K562 (cell line): ENCODE measurements at regions not wholly inside any gene's neighbourhood (a gene's known extent, or its start where the extent isn't known, plus 50 kb on each side); places are given as distances from the start of the nearest gene placed in this dataset.

ENCODE experiments used
- ATAC-seq: fragments of 200-7000 bp; cut with Tn5 transposase; 3 replicates; pipeline ENCODE4 v1.9.1; 2020; ENCODE audit warnings: moderate library complexity
- BruUV-seq: library from RNA; stranded (reverse); fragments of 400-500 nt; replicated peaks from 2 replicates; lab custom pipeline; 2021; lab: Mats Ljungman, UMichigan
- CTCF ChIA-PET: fragments of 300-600 bp; formaldehyde crosslinking; extraction: SDS; loops from one replicate; lab custom pipeline; 2021; ENCODE audit warnings: low intra/inter-chr PET ratio; lab: Yijun Ruan, JAX
- POLR2A ChIA-PET: fragments of 300-600, 350-650 bp; sonication (Branson Sonifier 250); formaldehyde crosslinking; extraction: SDS; loops from one replicate; lab custom pipeline; 2021; ENCODE audit warnings: antibody characterized with exemption, inconsistent platforms; lab: Yijun Ruan, JAX
- DNase-seq, 4 experiments: peaks; one replicate each; pipeline versions ENCODE4 v3.0.0 to v3.0.0-alpha.2; 2011 to 2018; ENCODE audit warnings: low spot score in 3 of 4, mixed read lengths in 3 of 4; ENCODE audit errors: extremely low read depth in 1 of 4
- FAIRE-seq: peaks from 2 replicates; lab custom pipeline; 2011; peaks lifted over from hg19 to GRCh38; lab: Jason Lieb, UNC
- H2AFZ ChIP-seq: 2 replicates; pipeline ENCODE4 v1.6.0; 2011; ENCODE audit warnings: low read depth, low read length, control low read depth, inconsistent platforms
- H3K27ac ChIP-seq: fragments of 200-600 bp; 3 replicates; pipeline ENCODE4 v1.8.0; 2011; ENCODE audit warnings: low read depth, mild to moderate bottlenecking, control low read depth, inconsistent platforms, low read length, moderate library complexity, mixed read lengths; ENCODE audit errors: extremely low read depth
- H3K27me3 ChIP-seq, 2 experiments: fragments of 300-600 bp in 1 of 2; 2 replicates in 1 of 2; 3 replicates in 1 of 2; pipeline versions ENCODE4 v1.6.0 to v1.8.0; 2011; ENCODE audit warnings: inconsistent platforms in 2 of 2, low read length in 2 of 2, mild to moderate bottlenecking in 1 of 2, mixed read lengths in 1 of 2, moderate library complexity in 1 of 2; ENCODE audit not compliant: control insufficient read depth in 2 of 2, insufficient read depth in 2 of 2
- H3K36me3 ChIP-seq: fragments of 300-600 bp; 3 replicates; pipeline ENCODE4 v1.8.0; 2011; ENCODE audit warnings: mild to moderate bottlenecking, low read length, inconsistent platforms; ENCODE audit not compliant: control insufficient read depth, insufficient read depth
- H3K4me1 ChIP-seq, 2 experiments: fragments of 200-600 bp in 1 of 2; replicated peaks in 1 of 2; 2 replicates in 1 of 2; 3 replicates in 1 of 2; pipeline versions ENCODE4 v1.5.1 to v1.8.0; 2011; ENCODE audit warnings: inconsistent platforms in 2 of 2, low read length in 2 of 2, mild to moderate bottlenecking in 1 of 2, mixed read lengths in 1 of 2, moderate library complexity in 1 of 2; ENCODE audit not compliant: control insufficient read depth in 2 of 2, insufficient read depth in 2 of 2
- H3K4me2 ChIP-seq: 2 replicates; pipeline ENCODE4 v1.6.1; 2011; ENCODE audit warnings: low read length, control low read depth, inconsistent platforms, mixed read lengths; ENCODE audit not compliant: insufficient read depth
- H3K4me3 ChIP-seq: fragments of 200-600 bp; sonication (generic), shearing (Covaris generic); 2 replicates; pipeline ENCODE4 v1.5.1; 2016; ENCODE audit warnings: control low read depth, inconsistent platforms
- H3K79me2 ChIP-seq: fragments of 200-600 bp; 3 replicates; pipeline ENCODE4 v1.8.0; 2011; ENCODE audit warnings: low read length, inconsistent platforms; ENCODE audit not compliant: control insufficient read depth, insufficient read depth
- H3K9ac ChIP-seq, 2 experiments: 2 replicates each; pipeline versions ENCODE4 v1.6.0 to v1.6.1; 2011; ENCODE audit warnings: low read depth in 2 of 2, low read length in 2 of 2, control low read depth in 1 of 2, inconsistent platforms in 1 of 2, mild to moderate bottlenecking in 1 of 2, mixed read lengths in 1 of 2; ENCODE audit not compliant: insufficient read depth in 1 of 2
- H3K9me1 ChIP-seq: one replicate; pipeline ENCODE4 v1.6.0; 2011; ENCODE audit warnings: inconsistent platforms, mild to moderate bottlenecking, low read length, moderate library complexity; ENCODE audit not compliant: control insufficient read depth, insufficient read depth
- H3K9me3 ChIP-seq: replicated peaks from 2 replicates; pipeline ENCODE4 v1.5.1; 2011; ENCODE audit warnings: low read depth, low read length, inconsistent platforms; ENCODE audit not compliant: control insufficient read depth, insufficient read depth
- H4K20me1 ChIP-seq: replicated peaks from 2 replicates; pipeline ENCODE4 v1.6.1; 2011; ENCODE audit warnings: low read length, inconsistent platforms, mixed read lengths; ENCODE audit not compliant: control insufficient read depth, insufficient read depth
- CHD4 ChIP-seq: fragments of 200-600 bp; sonication (generic); IDR thresholded peaks from 3 replicates; pipeline ENCODE4 v1.6.1; 2012; ENCODE audit warnings: low read depth, mild to moderate bottlenecking, mixed read lengths, low read length, inconsistent platforms; ENCODE audit not compliant: insufficient read depth, insufficient replicate concordance, poor library complexity, severe bottlenecking
- NR2F6 ChIP-seq: fragments of 450-650 bp; formaldehyde crosslinking; IDR thresholded peaks from 2 replicates; pipeline ENCODE4 v1.4.0; 2020; ENCODE audit warnings: mild to moderate bottlenecking
- RBM34 ChIP-seq: fragments of 200-400 bp; formaldehyde crosslinking; IDR thresholded peaks from 2 replicates; pipeline ENCODE4 v1.6.1; 2018; ENCODE audit warnings: low read length, borderline replicate concordance; ENCODE audit not compliant: insufficient read depth
- ZNF644 ChIP-seq: fragments of 200-800 bp; sonication (Bioruptor generic); IDR thresholded peaks from 2 replicates; pipeline ENCODE4 v1.6.1; 2016; ENCODE audit warnings: low read depth, missing genetic modification characterization, missing compliant biosample characterization
- whole genome bisulfite sequencing: fragments of 100-300 bp; shearing (Covaris generic); methylation state at CpG from one replicate; pipeline ENCODE4 v1.1.6; 2016; ENCODE audit warnings: low coverage, mixed read lengths; ENCODE audit not compliant: insufficient coverage; ENCODE audit errors: missing lambda C conversion rate; 5-methylcytosine and 5-hydroxymethylcytosine counted together
- in situ Hi-C: fragments of 300-500 bp; cut with MboI; formaldehyde crosslinking; loops from 4 replicates; pipeline ENCODE4 v1.15.0; 2018; ENCODE audit warnings: inconsistent platforms, mixed read lengths
- intact Hi-C: fragments of 100-400 bp; cut with micrococcal nuclease; formaldehyde crosslinking; loops from 2 replicates; pipeline ENCODE4 v1.14.2; 2022
- TF ChIP-seq, protein P1 (sequence below): fragments of 450-650 bp; IDR thresholded peaks from 2 replicates; pipeline ENCODE4 v1.6.1; 2014; ENCODE audit warnings: low read depth, mild to moderate bottlenecking, moderate library complexity, borderline replicate concordance

DNA sequence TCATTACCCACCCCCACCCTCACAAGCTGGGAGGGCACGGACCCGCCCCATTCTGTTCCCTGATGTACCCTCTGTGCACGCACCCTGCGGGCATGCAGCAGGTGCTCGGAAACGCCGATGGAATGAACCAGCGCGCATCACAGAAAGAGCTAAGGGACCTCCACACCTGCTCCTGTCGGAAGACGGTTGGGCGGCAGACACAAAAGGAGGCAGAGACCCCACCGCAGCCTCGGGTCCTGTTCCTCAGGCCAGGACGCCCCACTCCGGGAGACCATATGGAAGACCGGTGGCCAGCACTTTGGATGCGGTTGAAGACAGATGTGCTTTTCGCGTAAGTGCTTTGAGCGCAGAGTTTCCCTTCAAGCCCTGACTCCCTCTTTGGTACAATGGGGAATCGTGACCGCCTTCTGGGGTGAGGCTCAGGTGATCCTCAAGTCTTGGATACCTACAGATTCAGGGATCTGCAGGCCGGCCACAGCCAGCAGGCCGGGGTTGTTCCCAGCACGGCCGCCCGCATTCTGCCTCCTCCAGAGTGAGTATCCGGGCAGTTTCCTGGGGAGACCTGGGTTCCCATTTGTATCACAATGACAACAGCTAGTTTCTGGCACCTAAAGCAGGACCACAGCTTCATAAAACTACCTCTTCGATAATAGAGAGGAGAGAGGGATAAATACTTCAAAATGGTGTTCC lies 123.1 kb downstream of the FOXL1 start:
- Histone ChIP-seq H3K79me2 (no peaks in the 10 kb centered on the region), H3K9ac (no peak overlapping the region), H3K4me1 (no peaks in the 10 kb centered on the region), H3K36me3 (no peaks in the 10 kb centered on the region), H4K20me1 (no peaks in the 10 kb centered on the region), H3K4me3 (no peak overlapping the region), H3K4me2 (no peak overlapping the region), H3K27me3 (peaks cover 12 to 51% of the 10 kb centered on the region in 2 experiments), H2AFZ (no peak overlapping the region), H3K9me1 (no peaks in the 10 kb centered on the region), H3K27ac (no peak overlapping the region), H3K9me3 (no peaks in the 10 kb centered on the region)
- BruUV-seq: no TSS peak
- ChIA-PET POLR2A (interaction anchor here (0.6 kb wide), 1 partner anchor 64 kb away, joined by 3 read pairs; no protein-coding TSS in a partner anchor), CTCF (no interaction called here)
- TF ChIP-seq RBM34: no peak
- TF ChIP-seq NR2F6 (CRISPR knock-in tag): no peak
- TF ChIP-seq ZNF644: no peak
- TF ChIP-seq, protein P1, sequence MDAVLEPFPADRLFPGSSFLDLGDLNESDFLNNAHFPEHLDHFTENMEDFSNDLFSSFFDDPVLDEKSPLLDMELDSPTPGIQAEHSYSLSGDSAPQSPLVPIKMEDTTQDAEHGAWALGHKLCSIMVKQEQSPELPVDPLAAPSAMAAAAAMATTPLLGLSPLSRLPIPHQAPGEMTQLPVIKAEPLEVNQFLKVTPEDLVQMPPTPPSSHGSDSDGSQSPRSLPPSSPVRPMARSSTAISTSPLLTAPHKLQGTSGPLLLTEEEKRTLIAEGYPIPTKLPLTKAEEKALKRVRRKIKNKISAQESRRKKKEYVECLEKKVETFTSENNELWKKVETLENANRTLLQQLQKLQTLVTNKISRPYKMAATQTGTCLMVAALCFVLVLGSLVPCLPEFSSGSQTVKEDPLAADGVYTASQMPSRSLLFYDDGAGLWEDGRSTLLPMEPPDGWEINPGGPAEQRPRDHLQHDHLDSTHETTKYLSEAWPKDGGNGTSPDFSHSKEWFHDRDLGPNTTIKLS: no peak
- TF ChIP-seq CHD4: no peak
- in situ Hi-C loops: no loop called here
- intact Hi-C loops: no loop called here
- FAIRE-seq (no peak), DNase-seq (no peak), ATAC-seq (no peak)
- 26% methylated on average over 28 of the region's 30 CpGs for WGBS
